ENCODE measurements at regions not wholly inside any gene's neighbourhood (a gene's known extent, or its start where the extent isn't known, plus 50 kb on each side); places are given as distances from the start of the nearest gene placed in this dataset.

- H3K4me1 ChIP-seq (ENCODE audit: control insufficient read depth in 2 of 3, insufficient read depth in 2 of 3, low read depth in 1 of 3, low read length in 3 of 3) = peaks cover 0 to 3% (median 0%) of the 10 kb centered on the region in 3 donors
- peaks cover 0 to 7% (median 0%) of the 10 kb centered on the region in 3 donors for H3K9me3 ChIP-seq (ENCODE audit: control insufficient read depth in 2 of 3, insufficient read depth in 1 of 3, low read length in 3 of 3)
- H3K36me3 ChIP-seq (ENCODE audit: control insufficient read depth in 2 of 3, insufficient read depth in 3 of 3, low read length in 3 of 3) = no peaks in the 10 kb centered on the region
- no peak overlapping the region for H3K4me3 ChIP-seq (ENCODE audit: low read length in 3 of 3)
- H3K27ac ChIP-seq (ENCODE audit: low read depth in 2 of 2, low read length in 2 of 2) = no peak overlapping the region
- H3K27me3 ChIP-seq (ENCODE audit: control insufficient read depth, insufficient read depth, low read length) = no peaks in the 10 kb centered on the region
- intact Hi-C loops (cut with DNase I) = no loop called here
- DNase-seq (peak in 1 of 5 donors; percentile 7), FAIRE-seq (no peak)
- H3K9ac ChIP-seq (ENCODE audit: low read length in 3 of 3) = no peak overlapping the region
- TF ChIP-seq CTCF (IDR thresholded peaks at IDR 0.05; ENCODE audit: borderline replicate concordance, extremely low read depth, insufficient read depth) = no peak
Observed at GRCh38 chr15:101124731-101125451, 127.0 kb downstream of the CHSY1 start.

- H3K9ac ChIP-seq (ENCODE audit: low read length in 3 of 3) = no peak overlapping the region
- no peak overlapping the region for H3K27ac ChIP-seq (ENCODE audit: low read depth in 2 of 2, low read length in 2 of 2)
- FAIRE-seq (no peak), DNase-seq (peak in 1 of 5 donors; percentile 39)
- H3K4me3 ChIP-seq (ENCODE audit: low read length in 3 of 3) = no peak overlapping the region
- intact Hi-C loops (cut with DNase I) = no loop called here
- no peaks in the 10 kb centered on the region for H3K27me3 ChIP-seq (ENCODE audit: control insufficient read depth, insufficient read depth, low read length)
- peaks cover 0 to 4% (median 0%) of the 10 kb centered on the region in 3 donors for H3K9me3 ChIP-seq (ENCODE audit: control insufficient read depth in 2 of 3, insufficient read depth in 1 of 3, low read length in 3 of 3)
- no peak for TF ChIP-seq CTCF (IDR thresholded peaks at IDR 0.05; ENCODE audit: borderline replicate concordance, extremely low read depth, insufficient read depth)
- H3K4me1 ChIP-seq (ENCODE audit: control insufficient read depth in 2 of 3, insufficient read depth in 2 of 3, low read depth in 1 of 3, low read length in 3 of 3) = no peaks in the 10 kb centered on the region
- no peaks in the 10 kb centered on the region for H3K36me3 ChIP-seq (ENCODE audit: control insufficient read depth in 2 of 3, insufficient read depth in 3 of 3, low read length in 3 of 3)
Observed at GRCh38 chr15:101123222-101123910, 128.5 kb downstream of the CHSY1 start.

- peak in 1 of 5 donors; percentile 54 for DNase-seq
- intact Hi-C loops (cut with DNase I) = no loop called here
- Histone ChIP-seq H3K27me3 (ENCODE audit: control insufficient read depth, insufficient read depth, low read length) (no peaks in the 10 kb centered on the region), H3K9me3 (ENCODE audit: control insufficient read depth in 2 of 3, insufficient read depth in 1 of 3, low read length in 3 of 3) (no peaks in the 10 kb centered on the region), H3K27ac (ENCODE audit: low read depth in 2 of 2, low read length in 2 of 2) (no peak overlapping the region), H3K9ac (ENCODE audit: low read length in 3 of 3) (no peak overlapping the region), H3K4me3 (ENCODE audit: low read length in 3 of 3) (no peak overlapping the region), H3K36me3 (ENCODE audit: control insufficient read depth in 2 of 3, insufficient read depth in 3 of 3, low read length in 3 of 3) (no peaks in the 10 kb centered on the region), H3K4me1 (ENCODE audit: control insufficient read depth in 2 of 3, insufficient read depth in 2 of 3, low read depth in 1 of 3, low read length in 3 of 3) (no peaks in the 10 kb centered on the region)
- TF ChIP-seq CTCF (IDR thresholded peaks at IDR 0.05; ENCODE audit: borderline replicate concordance, extremely low read depth, insufficient read depth) = no peak
- no peak for FAIRE-seq
Observed at GRCh38 chr15:101122806-101123205, 129.0 kb downstream of the CHSY1 start.

All from kidney (tissue), 13 donors.